ENCODE measurements at regions not wholly inside any gene's neighbourhood (a gene's known extent, or its start where the extent isn't known, plus 50 kb on each side); places are given as distances from the start of the nearest gene placed in this dataset.
"Not testable (repeated sequence)": the region's sequence is repeated elsewhere in the genome, so short reads cannot be mapped to it uniquely, and the experiment has no call there.

DNA sequence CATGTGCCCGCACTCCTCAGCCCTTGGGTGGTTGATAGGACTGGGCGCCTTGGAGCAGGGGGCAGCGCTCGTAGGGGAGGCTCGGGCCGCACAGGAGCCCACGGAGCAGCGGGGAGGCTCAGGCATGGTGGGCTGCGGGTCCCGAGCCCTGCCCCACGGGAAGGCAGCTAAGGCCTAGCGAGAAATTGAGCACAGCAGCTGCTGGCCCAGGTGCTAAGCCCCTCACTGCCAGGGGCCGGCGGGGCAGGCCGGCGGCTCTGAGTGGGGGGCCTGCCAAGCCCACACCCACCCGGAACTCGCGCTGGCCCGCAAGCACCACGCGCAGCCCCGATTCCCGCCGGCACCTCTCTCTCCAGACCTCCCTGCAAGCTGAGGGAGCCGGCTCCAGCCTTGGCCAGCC is 86.7 kb upstream of the CDCA7L start:
- H2BK5ac ChIP-seq (ENCODE audit: low read depth, low read length); H2BK120ac ChIP-seq (replicated peaks; ENCODE audit: low read depth, low read length); H4K8ac ChIP-seq (ENCODE audit: extremely low read depth, insufficient read depth, low read length); H3K56ac ChIP-seq (replicated peaks; ENCODE audit: insufficient read length, low read depth, low read length); H4K20me1 ChIP-seq (replicated peaks in 1 of 2; ENCODE audit: control insufficient read depth in 1 of 2, insufficient read depth in 2 of 2, low read length in 2 of 2); H2AFZ ChIP-seq (ENCODE audit: low read length); H3K36me3 ChIP-seq (ENCODE audit: control insufficient read depth in 2 of 4, insufficient read depth in 4 of 4, low read length in 3 of 4); FAIRE-seq; H2BK12ac ChIP-seq (ENCODE audit: low read depth, low read length); H3K27me3 ChIP-seq (replicated peaks in 1 of 4; ENCODE audit: control insufficient read depth in 3 of 4, extremely low read depth in 1 of 4, insufficient read depth in 3 of 4, low read length in 3 of 4); H3K4ac ChIP-seq (replicated peaks; ENCODE audit: insufficient read length, low read depth, low read length); H4K91ac ChIP-seq (replicated peaks; ENCODE audit: insufficient read length, low read length); H3K27ac ChIP-seq (ENCODE audit: low read depth, low read length); H2BK20ac ChIP-seq (ENCODE audit: low read length); H3K18ac ChIP-seq (ENCODE audit: extremely low read depth, low read length); H4K5ac ChIP-seq (ENCODE audit: insufficient read length, low read depth, low read length); POLR2A ChIA-PET (ENCODE audit: partially characterized antibody); H3K79me1 ChIP-seq (ENCODE audit: low read depth, low read length); H3K23ac ChIP-seq (ENCODE audit: insufficient read length); H3K9ac ChIP-seq (replicated peaks in 1 of 4; ENCODE audit: extremely low read depth in 1 of 4, low read depth in 3 of 4, low read length in 3 of 4); H3K4me2 ChIP-seq (ENCODE audit: insufficient read depth in 1 of 2, low read depth in 2 of 2, low read length in 2 of 2); H2AK5ac ChIP-seq (ENCODE audit: low read depth, low read length); H3K4me1 ChIP-seq (replicated peaks in 1 of 4; ENCODE audit: control insufficient read depth in 3 of 4, insufficient read depth in 4 of 4, low read length in 3 of 4); H3K23me2 ChIP-seq (ENCODE audit: low read depth, low read length); H3K14ac ChIP-seq (ENCODE audit: insufficient read length); H3K4me3 ChIP-seq (ENCODE audit: extremely low read depth in 1 of 4, insufficient read depth in 2 of 4, low read depth in 3 of 4, low read length in 4 of 4); DNase-seq (ENCODE audit: low read depth in 1 of 2, low spot score in 2 of 2); H3K79me2 ChIP-seq (ENCODE audit: control insufficient read depth in 1 of 2, insufficient read depth in 2 of 2, low read length in 2 of 2); H2BK15ac ChIP-seq (ENCODE audit: low read length): not testable (repeated sequence)
- peaks cover 8 to 18% of the 10 kb centered on the region in 2 experiments; a peak in 3 of 4 replicates for H3K9me3 ChIP-seq (ENCODE audit: insufficient read depth in 2 of 2, low read depth in 1 of 2, low read length in 1 of 2)
- WGBS, 2 experiments (ENCODE audit: extremely low coverage in 1 of 2, insufficient coverage in 1 of 2, insufficient read length in 1 of 2, insufficient replicate concordance in 2 of 2, low coverage in 1 of 2, low lambda C conversion rate in 2 of 2, missing lambda C conversion rate in 1 of 2): 93% methylated on average over 13 of the region's 26 CpGs; no CpG with 5 or more reads in 1 of the 2 experiments
- CTCF ChIA-PET (ENCODE audit: partially characterized antibody): interaction anchor here (0.5 kb wide), 1 partner anchor 21 kb away, joined by 3 read pairs; no protein-coding TSS in a partner anchor

- H3K27me3 ChIP-seq (replicated peaks in 1 of 4; ENCODE audit: control insufficient read depth in 3 of 4, extremely low read depth in 1 of 4, insufficient read depth in 3 of 4, low read length in 3 of 4); H3K27ac ChIP-seq (ENCODE audit: low read depth, low read length); H4K20me1 ChIP-seq (replicated peaks in 1 of 2; ENCODE audit: control insufficient read depth in 1 of 2, insufficient read depth in 2 of 2, low read length in 2 of 2); H2AK5ac ChIP-seq (ENCODE audit: low read depth, low read length); H3K4ac ChIP-seq (replicated peaks; ENCODE audit: insufficient read length, low read depth, low read length); H3K18ac ChIP-seq (ENCODE audit: extremely low read depth, low read length); FAIRE-seq; H3K4me3 ChIP-seq (ENCODE audit: extremely low read depth in 1 of 4, insufficient read depth in 2 of 4, low read depth in 3 of 4, low read length in 4 of 4); H2BK5ac ChIP-seq (ENCODE audit: low read depth, low read length); H3K14ac ChIP-seq (ENCODE audit: insufficient read length); DNase-seq (ENCODE audit: low read depth in 1 of 2, low spot score in 2 of 2); H3K23ac ChIP-seq (ENCODE audit: insufficient read length); H3K23me2 ChIP-seq (ENCODE audit: low read depth, low read length); H2BK20ac ChIP-seq (ENCODE audit: low read length); H2BK120ac ChIP-seq (replicated peaks; ENCODE audit: low read depth, low read length); H2AFZ ChIP-seq (ENCODE audit: low read length); H3K4me1 ChIP-seq (replicated peaks in 1 of 4; ENCODE audit: control insufficient read depth in 3 of 4, insufficient read depth in 4 of 4, low read length in 3 of 4); H3K79me1 ChIP-seq (ENCODE audit: low read depth, low read length); H2BK15ac ChIP-seq (ENCODE audit: low read length); H3K36me3 ChIP-seq (ENCODE audit: control insufficient read depth in 2 of 4, insufficient read depth in 4 of 4, low read length in 3 of 4); H2BK12ac ChIP-seq (ENCODE audit: low read depth, low read length); H3K79me2 ChIP-seq (ENCODE audit: control insufficient read depth in 1 of 2, insufficient read depth in 2 of 2, low read length in 2 of 2); H3K4me2 ChIP-seq (ENCODE audit: insufficient read depth in 1 of 2, low read depth in 2 of 2, low read length in 2 of 2); H3K56ac ChIP-seq (replicated peaks; ENCODE audit: insufficient read length, low read depth, low read length); H4K8ac ChIP-seq (ENCODE audit: extremely low read depth, insufficient read depth, low read length); H4K5ac ChIP-seq (ENCODE audit: insufficient read length, low read depth, low read length); POLR2A ChIA-PET (ENCODE audit: partially characterized antibody); H4K91ac ChIP-seq (replicated peaks; ENCODE audit: insufficient read length, low read length); H3K9ac ChIP-seq (replicated peaks in 1 of 4; ENCODE audit: extremely low read depth in 1 of 4, low read depth in 3 of 4, low read length in 3 of 4): not testable (repeated sequence)
- CTCF ChIA-PET (ENCODE audit: partially characterized antibody): interaction anchor here (0.6 kb wide), 1 partner anchor 160 kb away, joined by 6 read pairs; no protein-coding TSS in a partner anchor
- 93% methylated on average over 17 of the region's 25 CpGs; no CpG with 5 or more reads in 1 of the 2 experiments for WGBS, 2 experiments (ENCODE audit: extremely low coverage in 1 of 2, insufficient coverage in 1 of 2, insufficient read length in 1 of 2, insufficient replicate concordance in 2 of 2, low coverage in 1 of 2, low lambda C conversion rate in 2 of 2, missing lambda C conversion rate in 1 of 2)
- H3K9me3 ChIP-seq (ENCODE audit: insufficient read depth in 2 of 2, low read depth in 1 of 2, low read length in 1 of 2): peaks cover 8 to 21% of the 10 kb centered on the region in 2 experiments; a peak in 3 of 4 replicates
Measured at GRCh38 chr7:22028656-22029055, 83.0 kb upstream of the CDCA7L start.

All from H1 (cell line).